DOHH2 (cell line): ENCODE measurements at regions not wholly inside any gene's neighbourhood (a gene's known extent, or its start where the extent isn't known, plus 50 kb on each side); places are given as distances from the start of the nearest gene placed in this dataset.

Experiments used
- H3F3A ChIP-seq: fragments of 200-600 bp; sonication (generic), shearing (Covaris generic); 2 replicates; pipeline ENCODE4 v1.6.0; 2016; ENCODE audit warnings: antibody characterized with exemption, mild to moderate bottlenecking; ENCODE audit not compliant: control insufficient read depth, insufficient read depth
- H3K27ac ChIP-seq: fragments of 200-600 bp; sonication (generic); 2 replicates; pipeline ENCODE4 v1.5.1; 2014; ENCODE audit warnings: low read depth, mild to moderate bottlenecking, low read length, moderate library complexity
- H3K27me3 ChIP-seq: fragments of 200-600 bp; sonication (generic); 2 replicates; pipeline ENCODE4 v1.6.1; 2014; ENCODE audit warnings: mild to moderate bottlenecking, low read length, mixed read lengths; ENCODE audit not compliant: control insufficient read depth
- H3K36me3 ChIP-seq: fragments of 200-600 bp; sonication (generic); 2 replicates; pipeline ENCODE4 v1.6.1; 2014; ENCODE audit warnings: mild to moderate bottlenecking, low read length, moderate library complexity, mixed read lengths; ENCODE audit not compliant: control insufficient read depth
- H3K4me1 ChIP-seq: fragments of 200-600 bp; sonication (generic); 2 replicates; pipeline ENCODE4 v1.6.1; 2014; ENCODE audit warnings: mild to moderate bottlenecking, low read length, mixed read lengths; ENCODE audit not compliant: control insufficient read depth
- H3K4me2 ChIP-seq: fragments of 200-600 bp; sonication (generic); 2 replicates; pipeline ENCODE4 v1.6.0; 2014; ENCODE audit warnings: mild to moderate bottlenecking, low read length, moderate library complexity
- H3K4me3 ChIP-seq: fragments of 200-600 bp; sonication (generic); 2 replicates; pipeline ENCODE4 v1.5.1; 2014; ENCODE audit warnings: mild to moderate bottlenecking, low read length, mixed read lengths
- H3K79me2 ChIP-seq: fragments of 200-600 bp; sonication (generic); 2 replicates; pipeline ENCODE4 v1.6.1; 2014; ENCODE audit warnings: mild to moderate bottlenecking, low read length, mixed read lengths; ENCODE audit not compliant: control insufficient read depth
- H3K9me2 ChIP-seq: fragments of 200-600 bp; sonication (generic); replicated peaks from 2 replicates; pipeline ENCODE4 v1.6.1; 2014; ENCODE audit warnings: mild to moderate bottlenecking, low read length, mixed read lengths; ENCODE audit not compliant: control insufficient read depth
- H3K9me3 ChIP-seq: fragments of 200-600 bp; sonication (generic); 2 replicates; pipeline ENCODE4 v1.6.1; 2014; ENCODE audit warnings: antibody characterized with exemption, low read length, mixed read lengths; ENCODE audit not compliant: control insufficient read depth, insufficient read depth
- H4K20me1 ChIP-seq: fragments of 200-600 bp; sonication (generic); 2 replicates; pipeline ENCODE4 v1.6.0; 2014; ENCODE audit warnings: low read depth, mild to moderate bottlenecking, antibody characterized with exemption, low read length, moderate library complexity; ENCODE audit not compliant: control insufficient read depth, insufficient read depth
- CTCF ChIP-seq: fragments of 200-600 bp; sonication (generic); IDR thresholded peaks from one replicate; pipeline ENCODE4 v1.5.1; 2014; ENCODE audit warnings: antibody characterized with exemption, mild to moderate bottlenecking, low read depth, low read length; ENCODE audit not compliant: poor library complexity, severe bottlenecking
- EZH2phosphoT487 ChIP-seq: fragments of 200-600 bp; sonication (generic); IDR thresholded peaks from 2 replicates; pipeline ENCODE4 v1.6.1; 2017; ENCODE audit warnings: borderline replicate concordance, mild to moderate bottlenecking, antibody characterized with exemption, low read length, moderate library complexity, mixed read lengths

- no peak overlapping the region for H3K4me2 ChIP-seq
Measured at GRCh38 chr5:84794486-84795035, 409.9 kb upstream of the EDIL3 start.

GRCh38 chr5:84791730-84792129 is 407.1 kb upstream of the EDIL3 start:
- H3K79me2 ChIP-seq = no peaks in the 10 kb centered on the region
- no peaks in the 10 kb centered on the region for H3K9me3 ChIP-seq
- no peak overlapping the region for H3K4me3 ChIP-seq
- no peaks in the 10 kb centered on the region for H4K20me1 ChIP-seq
- no peak overlapping the region for H3K4me2 ChIP-seq
- H3K36me3 ChIP-seq = no peaks in the 10 kb centered on the region
- TF ChIP-seq EZH2phosphoT487 (no peak), CTCF (no peak)
- no peaks in the 10 kb centered on the region for H3K4me1 ChIP-seq
- H3K9me2 ChIP-seq = no peaks in the 10 kb centered on the region
- H3K27ac ChIP-seq = no peak overlapping the region
- no peaks in the 10 kb centered on the region for H3F3A ChIP-seq
- no peaks in the 10 kb centered on the region for H3K27me3 ChIP-seq

More at GRCh38 chr5:84794486-84795035, 409.9 kb upstream of the EDIL3 start:
- Histone ChIP-seq H3K79me2 (no peaks in the 10 kb centered on the region), H3K9me3 (no peaks in the 10 kb centered on the region), H3K27ac (no peak overlapping the region), H3K27me3 (no peaks in the 10 kb centered on the region), H3K4me1 (no peaks in the 10 kb centered on the region), H3F3A (no peaks in the 10 kb centered on the region), H3K9me2 (no peaks in the 10 kb centered on the region), H3K36me3 (no peaks in the 10 kb centered on the region), H3K4me3 (no peak overlapping the region), H4K20me1 (no peaks in the 10 kb centered on the region)
- no peak for TF ChIP-seq EZH2phosphoT487
- no peak for TF ChIP-seq CTCF

- Histone ChIP-seq H3K36me3 (no peaks in the 10 kb centered on the region), H3K27me3 (no peaks in the 10 kb centered on the region), H3K79me2 (no peaks in the 10 kb centered on the region), H4K20me1 (no peaks in the 10 kb centered on the region), H3K27ac (no peak overlapping the region), H3K4me1 (no peaks in the 10 kb centered on the region), H3K9me2 (no peaks in the 10 kb centered on the region), H3K4me2 (no peak overlapping the region), H3F3A (no peaks in the 10 kb centered on the region), H3K4me3 (no peak overlapping the region), H3K9me3 (no peaks in the 10 kb centered on the region)
- TF ChIP-seq CTCF = no peak
- no peak for TF ChIP-seq EZH2phosphoT487
Measured at GRCh38 chr5:84791138-84791537, 406.5 kb upstream of the EDIL3 start.
